Middle frontal gyrus (tissue), 1 donor: ENCODE measurements at regions not wholly inside any gene's neighbourhood (a gene's known extent, or its start where the extent isn't known, plus 50 kb on each side); places are given as distances from the start of the nearest gene placed in this dataset.

Experiments
- DNase-seq: peaks from one replicate; pipeline ENCODE4 v3.0.0-alpha.2; 2015; ENCODE audit warnings: low spot score; ENCODE audit errors: extremely low spot score

DNA sequence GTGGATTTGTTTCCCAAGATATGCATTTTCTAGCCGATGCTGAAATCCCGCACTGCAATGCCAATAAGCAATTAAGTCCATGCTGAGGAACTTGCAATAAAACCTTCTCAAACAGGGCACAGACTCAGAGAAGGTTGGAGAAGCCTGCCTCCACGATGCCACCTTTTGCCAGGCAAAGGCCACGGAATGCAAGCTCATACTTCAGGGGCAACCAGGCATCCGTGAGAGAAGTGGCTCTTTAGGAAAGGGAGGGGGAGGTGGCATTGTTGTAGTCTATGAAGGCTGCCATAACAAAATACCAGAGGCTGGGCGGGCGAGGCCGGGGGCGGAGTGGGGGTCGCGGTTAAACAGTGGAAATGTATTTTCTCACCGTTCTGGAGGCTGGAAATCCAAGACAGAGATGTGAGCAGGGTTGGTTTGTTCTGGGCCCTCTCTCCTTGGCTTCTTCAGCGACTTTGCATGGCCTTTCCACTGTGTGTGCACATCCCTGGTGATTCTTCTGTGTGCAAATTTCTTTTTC, 689.5 kb downstream of the VRK1 start:
- DNase-seq, result no peak

DNA sequence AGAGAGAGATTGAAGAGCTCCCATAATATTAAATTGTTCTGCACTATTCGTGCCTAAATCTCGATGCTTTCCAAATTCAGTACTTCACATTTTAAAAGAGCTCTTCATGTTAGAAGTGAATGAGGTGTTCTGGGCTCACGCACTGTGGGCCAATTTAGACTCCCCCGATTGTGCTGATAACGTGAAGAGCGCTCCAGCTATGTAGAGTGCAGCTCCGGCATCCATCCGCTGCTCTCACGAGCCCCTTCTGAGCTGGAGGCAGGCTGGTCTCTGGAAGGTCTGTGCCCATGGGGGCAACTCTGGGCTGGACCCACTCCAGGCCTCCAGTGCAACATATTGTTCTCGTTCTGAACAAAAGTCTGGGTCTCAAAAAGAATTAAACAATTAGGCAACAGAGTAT, 692.6 kb downstream of the VRK1 start:
- no peak for DNase-seq

DNA sequence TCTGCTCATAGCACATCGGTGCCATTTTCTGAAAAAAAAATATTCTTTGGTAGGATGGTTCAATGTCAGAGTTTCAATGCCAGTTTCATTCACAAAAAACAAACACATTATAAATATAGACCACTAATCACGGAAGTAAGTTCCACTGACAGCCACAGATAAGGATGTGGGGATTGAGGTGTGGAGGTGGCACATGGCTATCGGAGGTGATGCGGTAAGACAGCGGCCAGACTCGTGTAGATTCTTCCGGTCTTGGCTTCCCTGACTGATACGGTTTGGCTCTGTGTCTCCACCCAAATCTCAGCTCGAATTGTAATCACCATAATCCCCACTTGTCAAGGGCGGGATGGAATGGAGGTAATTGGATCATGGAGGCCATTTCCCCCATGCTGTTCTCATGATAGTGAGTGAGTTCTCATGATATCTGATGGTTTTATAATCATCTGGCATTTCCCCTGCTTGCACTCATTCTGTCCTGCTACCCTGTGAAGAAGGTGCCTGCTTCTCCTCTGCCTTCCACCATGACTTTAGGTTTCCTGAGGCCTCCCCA, 693.4 kb downstream of the VRK1 start:
- DNase-seq, result no peak

DNA sequence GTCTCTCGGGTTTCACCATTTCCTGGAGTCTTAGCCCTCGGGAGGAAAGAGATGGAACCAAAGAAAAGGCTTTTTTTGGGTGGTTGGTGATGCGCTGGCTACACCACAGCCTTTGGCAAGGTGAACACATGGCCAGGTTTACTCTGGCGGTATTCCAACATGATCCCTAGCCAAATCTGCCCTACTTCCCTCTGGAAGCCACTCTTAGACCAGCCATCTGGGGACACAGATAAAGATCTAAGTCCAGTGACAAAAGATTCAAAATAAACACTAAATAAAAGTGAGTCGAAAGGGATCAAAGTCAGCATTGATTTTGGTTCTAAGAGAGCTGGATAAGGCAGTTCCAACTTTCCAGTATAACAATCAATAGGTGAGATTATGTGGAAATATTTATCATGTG, 694.5 kb downstream of the VRK1 start:
- no peak for DNase-seq

DNA sequence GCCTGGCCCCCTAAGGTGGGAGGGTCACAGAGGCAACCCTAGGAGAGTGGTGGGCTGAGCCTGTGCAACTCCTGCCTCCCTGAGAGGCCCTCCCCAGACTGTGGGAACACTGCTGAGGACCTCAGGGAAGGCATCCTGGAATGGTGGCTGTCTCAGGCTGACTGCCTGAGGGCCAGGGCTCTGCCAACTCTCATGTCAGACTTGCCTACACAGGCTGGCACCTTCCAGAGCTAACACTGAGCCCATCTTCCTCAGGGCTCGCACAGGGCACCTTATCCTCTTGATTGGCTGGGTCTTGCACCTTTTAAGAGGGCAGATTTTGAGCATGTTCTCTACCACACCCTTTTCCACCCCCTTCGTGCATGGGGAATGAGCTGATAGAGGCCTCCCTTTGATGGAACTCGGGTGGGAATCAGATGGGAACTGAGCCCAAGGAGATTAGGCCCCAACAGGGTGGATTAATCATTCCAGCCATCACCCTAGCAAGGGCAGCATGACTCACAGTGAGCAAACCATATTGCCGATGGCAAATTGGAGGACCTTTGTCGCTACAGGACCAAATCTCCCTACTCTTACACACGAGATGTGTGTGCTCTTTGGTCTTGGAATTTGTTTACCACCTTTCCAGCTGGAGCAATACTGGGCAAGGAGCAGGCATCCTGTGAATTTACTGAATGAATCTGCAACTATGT, 702.8 kb downstream of the VRK1 start:
- no peak for DNase-seq

DNA sequence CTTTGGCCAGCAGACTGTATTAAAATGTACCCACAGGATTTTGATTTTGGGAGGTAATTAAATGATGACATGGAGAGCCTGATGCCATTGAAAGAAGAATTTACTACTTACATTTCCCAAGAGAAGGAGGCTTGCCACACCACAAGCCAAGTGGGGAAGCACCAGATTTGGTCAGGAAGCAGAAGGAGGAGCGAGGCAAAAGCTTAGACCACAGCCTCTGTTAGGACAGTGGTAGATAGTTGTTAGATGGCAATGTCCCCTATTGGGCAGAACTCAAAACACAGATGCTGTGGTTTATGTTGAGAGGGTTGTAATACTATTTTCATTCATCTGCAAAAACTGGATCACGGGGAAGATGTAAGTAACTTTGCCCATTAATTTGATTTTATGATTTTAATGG, 709.4 kb downstream of the VRK1 start:
- no peak for DNase-seq

DNA sequence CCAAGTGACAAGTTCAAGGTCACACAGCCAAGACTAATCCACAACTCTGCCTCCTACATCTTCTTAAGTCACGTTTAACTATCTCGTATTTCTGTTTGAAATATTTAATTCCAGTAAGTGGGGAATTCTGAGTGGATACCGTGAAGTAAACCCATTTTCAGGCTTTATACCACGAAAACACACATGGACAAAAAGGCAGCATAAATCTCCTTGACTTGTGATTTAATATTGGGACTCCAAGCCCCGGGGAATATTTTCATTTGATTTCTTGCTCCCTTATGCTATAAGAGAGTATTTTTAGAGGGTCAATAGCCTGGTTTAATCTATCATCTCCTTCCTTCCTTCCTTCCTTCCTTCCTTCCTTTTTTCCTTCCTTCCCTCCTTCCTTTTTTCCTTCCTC, 716.7 kb downstream of the VRK1 start:
- no peak for DNase-seq

DNA sequence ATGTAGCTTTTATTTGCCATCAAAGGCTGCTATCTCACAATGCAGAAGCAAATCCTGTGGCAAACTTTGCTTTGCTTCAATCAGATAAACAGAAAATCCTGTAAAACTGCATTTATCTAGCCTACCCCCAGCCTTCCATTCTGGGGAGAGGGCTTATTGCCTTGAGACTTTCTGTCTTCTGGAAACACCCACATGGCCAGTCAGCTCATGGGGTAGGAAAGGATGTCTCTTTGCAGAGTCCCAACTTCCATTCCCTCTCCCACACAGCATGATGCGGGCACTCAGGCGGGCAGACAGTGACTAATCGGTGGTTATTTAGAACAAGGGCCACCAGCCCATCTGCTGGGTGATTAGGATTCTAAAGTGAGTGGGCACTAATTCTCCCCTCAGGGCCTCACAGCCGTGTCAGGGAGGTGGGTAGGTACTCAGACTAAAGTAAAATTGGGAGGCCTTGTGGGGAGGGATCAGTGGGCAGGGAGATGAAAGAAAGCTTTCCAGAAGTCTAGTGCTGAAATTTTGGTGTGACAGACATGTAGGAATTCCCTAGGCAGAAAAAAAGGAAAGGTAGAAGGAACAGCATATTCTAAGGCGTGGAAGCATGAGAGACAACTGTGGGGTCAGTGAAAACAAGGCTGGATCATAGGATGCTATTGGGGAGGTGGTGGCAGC, 720.5 kb downstream of the VRK1 start:
- no peak for DNase-seq

DNA sequence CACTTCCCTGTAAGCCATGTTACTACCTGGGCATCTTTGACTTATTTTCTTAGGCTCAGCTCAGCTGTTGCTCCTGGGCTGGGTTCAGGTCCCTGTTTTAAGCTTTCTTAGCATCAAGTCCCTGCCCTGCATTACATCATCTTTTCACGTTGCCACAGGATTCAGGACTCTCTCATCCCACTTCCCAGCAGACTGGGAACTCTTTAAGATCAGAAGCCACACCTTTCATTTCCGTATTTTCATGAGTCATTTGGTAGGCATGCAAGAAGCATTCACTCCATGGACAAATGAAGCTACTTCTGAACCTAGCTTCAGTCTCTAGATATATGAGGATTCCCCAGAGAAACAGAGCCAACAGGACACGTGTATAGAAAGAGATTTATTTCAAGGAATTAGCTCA, 726.8 kb downstream of the VRK1 start:
- no peak for DNase-seq

DNA sequence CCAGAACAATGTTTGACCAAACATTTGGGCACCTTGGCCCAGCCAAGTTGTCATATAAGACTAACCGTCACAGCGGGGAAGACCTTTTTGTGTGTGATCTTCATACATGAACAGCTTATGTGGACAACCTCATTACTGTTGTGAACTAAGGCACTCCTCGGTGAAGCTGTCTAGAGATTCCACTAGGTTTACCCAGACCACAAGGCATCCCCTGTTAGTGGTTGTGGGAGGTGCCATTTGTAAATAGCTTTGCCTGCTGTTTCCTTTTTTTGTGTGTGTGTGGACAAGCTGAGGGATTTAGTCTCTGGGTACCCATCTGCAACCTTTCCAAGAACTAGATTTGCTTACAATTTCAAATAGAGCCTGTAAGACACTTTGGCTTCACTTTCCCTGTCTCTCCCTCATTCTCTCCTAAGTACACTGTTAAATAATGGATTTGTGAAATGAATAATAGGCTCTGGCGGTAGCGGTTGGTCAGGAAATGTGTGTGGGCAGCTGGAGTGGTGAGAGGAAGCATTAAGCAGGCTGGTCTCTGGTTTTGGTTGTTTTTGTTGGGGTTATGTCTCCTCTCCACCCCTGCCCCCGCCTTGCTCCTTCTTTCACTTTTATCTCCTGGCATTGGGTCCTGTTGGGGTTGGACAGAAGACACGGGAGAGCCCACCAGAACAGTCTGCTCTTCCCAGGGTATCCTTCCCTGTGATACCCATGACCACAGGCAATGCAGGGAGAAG, 727.6 kb downstream of the VRK1 start:
- DNase-seq, result no peak

DNA sequence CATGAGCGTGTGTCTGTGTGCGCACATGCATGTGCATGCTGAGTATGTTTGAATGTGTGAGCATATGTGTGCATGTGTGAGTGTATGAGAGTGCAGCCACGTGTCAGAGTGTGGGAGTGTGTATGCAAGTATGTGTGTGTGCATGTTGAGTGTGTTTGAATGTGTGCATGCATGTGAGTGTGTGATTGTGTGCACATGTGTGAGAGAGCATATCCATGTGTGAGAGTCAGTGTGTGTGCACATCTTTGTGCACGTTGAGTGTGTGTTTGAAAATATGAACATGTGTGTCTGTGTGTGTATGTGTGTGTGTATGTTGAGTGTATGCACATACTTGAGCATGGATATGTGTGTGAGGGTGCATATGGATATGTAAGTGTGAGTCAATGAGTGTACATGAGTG, 730.8 kb downstream of the VRK1 start:
- no peak for DNase-seq

DNA sequence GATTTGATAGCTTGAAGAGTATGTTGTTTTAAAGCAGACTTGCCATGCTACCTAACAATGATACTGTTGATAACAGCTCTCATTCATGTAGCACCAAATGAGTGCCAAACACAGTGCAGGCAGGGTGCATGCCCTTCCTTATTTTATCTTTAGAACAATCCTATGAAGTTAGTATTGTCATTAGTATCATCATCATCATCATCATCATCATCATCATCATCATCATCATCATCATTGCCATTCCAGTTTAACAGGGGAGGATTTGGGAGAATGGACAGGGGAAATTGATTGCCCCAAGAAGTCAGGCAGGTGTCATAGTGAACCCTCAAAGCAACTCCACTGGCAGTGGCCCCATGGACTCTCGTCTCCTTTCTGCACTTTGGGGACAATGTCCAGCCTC, 734.9 kb downstream of the VRK1 start:
- DNase-seq, result no peak

DNA sequence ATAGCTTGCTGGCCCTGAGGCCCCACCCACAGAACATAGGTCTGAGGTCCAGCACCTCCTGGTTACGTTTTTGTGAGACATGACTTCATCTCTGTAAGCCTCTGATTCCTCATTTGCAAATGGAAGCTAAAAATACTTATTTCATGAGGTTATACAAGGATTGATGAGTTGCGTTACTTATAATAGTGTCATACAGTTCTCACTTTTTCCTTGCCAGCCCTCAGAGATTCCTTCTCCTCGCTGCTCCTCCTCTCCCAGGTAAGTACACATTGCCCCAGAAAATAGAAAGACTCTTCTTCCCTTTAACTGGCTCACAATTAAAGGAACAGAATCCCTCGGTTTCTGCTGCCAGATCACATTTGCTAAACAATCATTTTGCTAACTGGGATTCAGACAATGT, 739.2 kb downstream of the VRK1 start:
- no peak for DNase-seq

DNA sequence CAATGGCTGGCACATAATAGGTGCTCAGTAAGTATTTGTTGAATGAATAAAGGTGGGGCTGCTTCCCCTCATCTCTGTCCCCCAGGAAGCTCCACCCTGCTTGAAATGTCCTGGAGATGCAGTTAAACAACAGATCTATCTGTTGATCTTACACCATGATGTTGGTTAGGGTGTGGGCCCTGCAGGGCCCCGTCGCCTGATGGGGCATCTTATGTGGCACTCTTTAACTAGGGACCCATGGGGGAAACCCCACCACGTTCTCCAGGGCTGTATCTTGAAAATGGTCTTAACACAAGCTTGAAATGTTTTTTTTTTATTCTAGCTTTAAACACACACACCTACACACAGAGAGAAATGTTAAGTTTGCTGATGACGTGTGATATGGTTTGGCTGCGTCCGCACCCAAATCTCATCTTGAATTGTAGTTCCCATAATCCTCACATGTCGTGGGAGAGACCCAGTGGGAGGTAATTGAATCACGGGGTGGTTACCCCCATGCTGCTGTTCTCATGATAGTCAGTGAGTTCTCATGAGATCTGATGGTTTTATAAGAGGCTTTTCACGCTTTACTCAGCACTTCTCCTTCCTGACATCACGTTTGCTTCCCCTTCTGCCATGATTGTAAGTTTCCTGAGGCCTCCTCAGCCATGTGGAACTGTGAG, 741.7 kb downstream of the VRK1 start:
- DNase-seq, result no peak

DNA sequence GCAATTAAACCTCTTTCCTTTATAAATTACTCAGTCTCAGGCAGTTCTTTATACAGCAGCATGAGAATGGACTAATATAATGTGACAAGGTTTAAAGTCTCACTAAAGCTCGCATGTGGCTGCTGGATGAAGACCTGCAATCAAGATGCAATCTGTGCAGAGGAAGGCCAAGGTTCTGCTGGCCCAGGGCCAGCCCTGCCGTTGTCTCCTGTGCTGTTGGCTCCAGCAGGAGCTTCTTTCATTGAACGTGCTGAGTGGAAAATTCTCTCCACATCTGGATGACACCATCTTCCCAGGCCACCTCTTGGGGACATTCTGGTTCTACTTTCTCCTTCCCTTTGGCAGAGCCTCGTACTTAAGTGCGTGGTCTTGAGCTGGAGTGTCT, 742.2 kb downstream of the VRK1 start:
- no peak for DNase-seq

DNA sequence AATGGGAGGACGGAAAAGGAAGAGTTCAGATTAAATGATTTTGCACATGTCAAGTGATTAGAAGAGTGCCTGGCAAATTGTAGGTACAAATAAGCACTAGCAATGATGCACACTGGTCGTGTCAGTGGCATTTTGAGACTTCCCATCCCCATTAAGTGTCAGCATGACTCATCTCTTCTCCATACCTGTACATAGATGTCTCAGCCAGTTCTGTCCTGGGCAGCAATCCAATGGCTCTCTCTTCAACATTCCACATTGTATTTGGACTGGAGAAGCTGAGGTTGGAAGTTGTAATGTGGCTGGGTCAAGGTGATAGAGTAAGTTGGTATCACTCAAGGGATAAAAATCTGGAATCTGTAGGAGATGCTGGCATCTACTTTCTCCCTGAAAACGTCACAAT, 742.7 kb downstream of the VRK1 start:
- DNase-seq, result no peak

DNA sequence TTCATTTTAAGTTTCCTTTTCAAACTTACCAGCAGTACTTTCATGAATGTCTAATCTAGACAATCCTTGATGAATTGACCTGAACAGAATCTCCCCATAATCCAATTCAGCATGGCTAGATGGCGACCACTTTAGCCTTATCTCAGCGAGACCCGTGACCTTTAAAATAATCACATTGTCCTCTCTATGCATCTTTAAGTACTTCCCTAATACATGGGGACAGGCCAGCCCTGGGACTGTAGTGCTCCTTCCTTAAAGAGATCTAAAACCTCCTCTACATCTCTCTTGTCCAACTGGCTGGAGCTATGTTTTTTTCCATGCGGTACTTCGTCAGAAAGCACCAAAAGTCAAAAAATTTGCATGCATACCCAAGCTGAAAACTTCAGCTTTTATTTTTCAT, 746.0 kb downstream of the VRK1 start:
- DNase-seq, result no peak

DNA sequence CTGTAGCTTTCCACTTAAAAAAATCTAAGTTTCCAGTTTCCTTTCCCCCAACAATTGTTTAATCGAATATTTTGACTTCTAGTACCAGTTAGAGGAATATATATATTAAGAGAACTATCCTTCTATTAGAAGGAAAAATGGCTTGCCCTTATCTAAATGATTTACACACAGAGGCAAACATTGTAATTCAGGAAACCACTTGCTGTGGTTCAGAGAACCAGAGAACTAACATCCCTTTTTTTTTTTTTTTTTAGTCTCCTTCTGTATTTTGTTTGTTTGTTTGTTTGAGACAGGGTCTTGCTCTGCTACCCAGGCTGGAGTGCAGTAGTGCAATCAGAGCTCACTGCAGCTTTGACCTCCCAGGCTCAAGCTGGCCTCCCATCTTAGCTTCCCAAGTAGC, 746.6 kb downstream of the VRK1 start:
- DNase-seq, result no peak

DNA sequence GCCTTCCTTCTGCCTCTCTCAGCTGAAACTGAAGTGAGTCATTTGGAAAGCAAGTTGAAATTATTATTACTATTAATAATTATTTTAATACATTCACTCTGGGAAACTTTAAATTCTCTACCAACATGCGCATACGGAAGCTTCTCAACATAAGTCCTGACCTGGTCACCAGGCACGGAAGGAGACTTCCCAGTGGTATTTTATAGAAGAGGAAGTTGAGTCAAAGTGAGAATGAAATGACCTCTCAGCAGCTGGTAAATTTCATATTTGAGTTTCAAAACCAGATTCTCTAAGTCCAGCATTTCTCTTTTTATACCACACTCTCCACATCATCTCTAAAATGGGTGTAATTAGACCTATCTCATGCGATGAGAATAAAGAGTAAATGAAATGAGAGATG, 747.4 kb downstream of the VRK1 start:
- DNase-seq, result no peak

DNA sequence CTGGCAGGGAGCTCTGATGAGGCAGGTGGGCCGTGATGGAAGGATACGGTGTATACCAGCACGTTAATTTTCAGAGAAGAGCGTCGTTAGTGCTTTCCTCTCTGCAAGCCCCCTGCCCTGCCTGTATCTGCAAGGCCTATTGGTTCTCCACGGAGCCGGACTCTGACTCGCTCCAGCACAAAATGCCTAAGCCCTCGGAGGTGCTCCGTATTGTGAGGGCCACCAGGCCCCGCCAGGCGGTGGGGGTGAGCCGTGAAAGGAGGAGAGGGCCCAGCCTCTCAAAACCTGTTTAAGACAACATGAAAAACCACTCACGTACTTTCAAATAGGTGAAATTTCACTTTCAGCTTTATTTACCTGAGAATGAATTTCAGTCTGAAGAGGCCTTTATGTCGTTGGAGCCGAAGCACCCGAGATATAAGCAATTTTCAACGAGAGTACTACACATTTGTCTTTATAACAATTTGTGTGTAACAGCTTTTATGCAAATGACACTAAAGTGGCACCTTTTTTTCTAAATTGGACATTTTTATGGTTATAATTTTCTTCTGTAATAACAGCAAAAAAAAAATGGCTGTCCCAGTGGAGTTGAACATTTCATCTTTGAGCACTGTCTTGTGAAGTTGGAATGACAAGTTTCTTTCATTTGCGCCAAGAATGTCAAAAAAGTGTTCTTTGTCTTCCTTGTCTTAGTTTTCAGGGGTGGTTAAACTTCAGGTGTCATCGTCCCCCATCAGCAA, 749.5 kb downstream of the VRK1 start:
- DNase-seq, result no peak

DNA sequence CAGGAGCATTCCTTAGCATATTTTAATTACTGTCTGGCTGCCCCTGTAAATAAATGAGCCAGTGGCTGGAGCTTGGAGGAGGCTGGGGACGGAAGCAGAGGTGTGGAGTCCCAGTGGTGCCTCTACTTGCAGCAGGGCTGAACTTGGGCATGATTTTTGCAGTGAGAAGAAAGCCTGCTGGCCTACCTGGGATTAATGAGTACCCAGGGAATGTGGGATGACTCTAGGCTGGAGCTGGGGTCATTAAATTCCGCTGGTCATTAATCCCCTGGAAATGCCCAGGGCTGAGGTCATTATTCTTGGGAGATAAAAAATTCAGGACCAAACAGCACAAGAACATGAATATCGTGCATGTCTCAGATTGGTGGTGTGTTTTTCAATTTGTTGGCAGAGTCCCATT, 753.3 kb downstream of the VRK1 start:
- DNase-seq, result no peak
